Adrenal gland (tissue), 9 donors: ENCODE measurements at regions not wholly inside any gene's neighbourhood (a gene's known extent, or its start where the extent isn't known, plus 50 kb on each side); places are given as distances from the start of the nearest gene placed in this dataset.

Experiments used
- DNase-seq, 7 donors: peaks; one replicate each; pipeline ENCODE4 v3.0.0-alpha.2; 2019 to 2020
- H3K27ac ChIP-seq, 5 donors: fragments of 200-600 bp; sonication (generic) in 4 of 5; 1 replicate in 3 of 5; 2 replicates in 2 of 5; pipeline versions ENCODE4 v1.5.1 to v1.8.0; 2016 to 2020; ENCODE audit warnings: mild to moderate bottlenecking in 1 of 5
- H3K27me3 ChIP-seq: fragments of 200-600 bp; 2 replicates; pipeline ENCODE4 v1.8.0; 2021
- H3K36me3 ChIP-seq, 2 donors: fragments of 200-600 bp; replicated peaks in 1 of 2; 1 replicate in 1 of 2; 2 replicates in 1 of 2; pipeline versions ENCODE4 v1.5.1 to v1.8.0; 2018 to 2022
- H3K4me1 ChIP-seq, 2 donors: fragments of 200-600 bp; replicated peaks in 1 of 2; 1 replicate in 1 of 2; 2 replicates in 1 of 2; pipeline versions ENCODE4 v1.5.1 to v1.8.0; 2018 to 2021
- H3K4me3 ChIP-seq, 4 donors: fragments of 200-600 bp; sonication (generic) in 3 of 4; one replicate each; pipeline ENCODE4 v1.5.1; 2016 to 2018
- H3K9me3 ChIP-seq, 3 donors: fragments of 200-600 bp; sonication (generic) in 1 of 3; replicated peaks in 1 of 3; 1 replicate in 2 of 3; 2 replicates in 1 of 3; pipeline versions ENCODE4 v1.5.1 to v1.8.0; 2016 to 2021
- CTCF ChIP-seq, 6 experiments: fragments of 450-650 bp in 4 of 6; fragments of 200-600 bp in 2 of 6; sonication (generic) in 1 of 6; IDR thresholded peaks; 1 replicate in 5 of 6; 2 replicates in 1 of 6; pipeline versions ENCODE4 v1.5.1 to v1.8.0; 2016 to 2021; ENCODE audit warnings: antibody characterized with exemption in 6 of 6, mild to moderate bottlenecking in 2 of 6, moderate library complexity in 1 of 6
- POLR2A ChIP-seq, 2 donors: fragments of 450-650 bp; IDR thresholded peaks; one replicate each; pipeline ENCODE4 v1.6.1; 2017; ENCODE audit warnings: antibody characterized with exemption in 2 of 2, mild to moderate bottlenecking in 2 of 2, moderate library complexity in 1 of 2
- WGBS, 4 donors: extraction: QIAGEN DNeasy Blood & Tissue Kit in 2 of 4; methylation state at CpG; one replicate each; pipeline versions ENCODE4 v1.1.5 to v1.1.7; 2013 to 2017; 5-methylcytosine and 5-hydroxymethylcytosine counted together
- intact Hi-C, 2 donors: fragments of 100-400 bp; cut with DNase I; formaldehyde crosslinking; loops; one replicate each; pipeline versions ENCODE4 v1.14.1 to v1.15.0; 2022 to 2023
- donor health status: healthy with polysubstance abuse.
- donor health status: Bipolar disorder and iron deficiency.
- donor health status: DM: yes; HTN: yes; CAD: no.
- donor health status: DM: no; HTN: no; CAD: no.
- donor health status: DM: no; HTN: no; CAD: no.

GRCh38 chr11:41842673-41843072 is 383.2 kb upstream of the LRRC4C start:
- Histone ChIP-seq H3K4me1 (no peaks in the 10 kb centered on the region), H3K36me3 (no peaks in the 10 kb centered on the region), H3K27me3 (no peaks in the 10 kb centered on the region), H3K27ac (no peak overlapping the region), H3K4me3 (no peak overlapping the region), H3K9me3 (no peaks in the 10 kb centered on the region)
- intact Hi-C loops = no loop called here
- 77 to 89% (median 88%) methylated on average over 5 to 8 of the region's 8 CpGs for WGBS, 4 donors
- DNase-seq = no peak
- TF ChIP-seq POLR2A (IDR thresholded peaks at IDR 0.05) (no peak), CTCF (IDR thresholded peaks at IDR 0.05) (no peak)

GRCh38 chr11:41845066-41845465 is 385.6 kb upstream of the LRRC4C start:
- Histone ChIP-seq H3K9me3 (no peaks in the 10 kb centered on the region), H3K4me3 (no peak overlapping the region), H3K27ac (no peak overlapping the region), H3K4me1 (no peaks in the 10 kb centered on the region), H3K27me3 (no peaks in the 10 kb centered on the region), H3K36me3 (no peaks in the 10 kb centered on the region)
- TF ChIP-seq CTCF (IDR thresholded peaks at IDR 0.05) = no peak
- TF ChIP-seq POLR2A (IDR thresholded peaks at IDR 0.05) = no peak
- intact Hi-C loops = no loop called here
- no peak for DNase-seq
- 64 to 74% (median 71%) methylated on average over 3 of the region's 3 CpGs for WGBS, 4 donors

GRCh38 chr11:41848349-41848748 is 388.9 kb upstream of the LRRC4C start:
- H3K4me3 ChIP-seq = no peak overlapping the region
- no peaks in the 10 kb centered on the region for H3K9me3 ChIP-seq
- DNase-seq = no peak
- no peak overlapping the region for H3K27ac ChIP-seq
- H3K27me3 ChIP-seq = no peaks in the 10 kb centered on the region
- TF ChIP-seq CTCF (IDR thresholded peaks at IDR 0.05) (no peak), POLR2A (IDR thresholded peaks at IDR 0.05) (no peak)
- no peaks in the 10 kb centered on the region for H3K4me1 ChIP-seq
- no peaks in the 10 kb centered on the region for H3K36me3 ChIP-seq
- WGBS, 4 donors = 42 to 51% (median 45%) methylated on average over 3 of the region's 3 CpGs
- intact Hi-C loops = no loop called here

- WGBS, 4 donors = 87 to 97% (median 92%) methylated on average over 1 of the region's 1 CpG
- Histone ChIP-seq H3K9me3 (no peaks in the 10 kb centered on the region), H3K27ac (no peak overlapping the region), H3K4me3 (no peak overlapping the region), H3K27me3 (no peaks in the 10 kb centered on the region), H3K36me3 (no peaks in the 10 kb centered on the region), H3K4me1 (no peaks in the 10 kb centered on the region)
- TF ChIP-seq POLR2A (IDR thresholded peaks at IDR 0.05) = no peak
- no peak for TF ChIP-seq CTCF (IDR thresholded peaks at IDR 0.05)
- intact Hi-C loops = no loop called here
- DNase-seq = no peak
These were observed 389.8 kb upstream of the LRRC4C start for GRCh38 chr11:41849250-41849649.
